HG03342 (cell line): ENCODE measurements at regions not wholly inside any gene's neighbourhood (a gene's known extent, or its start where the extent isn't known, plus 50 kb on each side); places are given as distances from the start of the nearest gene placed in this dataset.
A peak's percentile ranks its signal among the peaks of the same experiment; 100 is the strongest.
"Not testable (repeated sequence)": the region's sequence is repeated elsewhere in the genome, so short reads cannot be mapped to it uniquely, and the experiment has no call there.

Experiments used
- ATAC-seq: cut with Tn5 transposase; IDR thresholded peaks from one replicate; pipeline ENCODE4 v1.9.1; 2021; ENCODE audit warnings: mild to moderate bottlenecking, moderate library complexity; ENCODE audit not compliant: unreplicated experiment

DNA sequence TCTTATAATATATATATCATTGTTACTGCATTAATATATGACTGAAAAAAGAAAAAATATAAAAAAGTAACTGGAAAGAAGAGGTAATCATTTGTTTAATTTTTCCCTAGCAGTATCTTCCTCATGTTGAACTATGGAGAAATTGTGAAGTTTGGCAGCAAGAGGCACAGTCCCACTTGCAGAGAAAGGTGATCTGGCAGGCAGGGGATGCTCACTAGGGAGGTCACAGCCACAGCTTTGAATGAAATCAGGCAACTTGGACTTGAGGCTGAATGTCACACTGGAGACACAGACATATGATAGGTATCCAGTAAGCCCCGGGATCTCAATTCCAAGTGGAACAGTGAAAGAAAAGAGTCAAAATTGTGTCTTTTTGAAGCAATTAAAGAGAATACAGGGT, 149.9 kb upstream of the RORA start:
- ATAC-seq = no peak

DNA sequence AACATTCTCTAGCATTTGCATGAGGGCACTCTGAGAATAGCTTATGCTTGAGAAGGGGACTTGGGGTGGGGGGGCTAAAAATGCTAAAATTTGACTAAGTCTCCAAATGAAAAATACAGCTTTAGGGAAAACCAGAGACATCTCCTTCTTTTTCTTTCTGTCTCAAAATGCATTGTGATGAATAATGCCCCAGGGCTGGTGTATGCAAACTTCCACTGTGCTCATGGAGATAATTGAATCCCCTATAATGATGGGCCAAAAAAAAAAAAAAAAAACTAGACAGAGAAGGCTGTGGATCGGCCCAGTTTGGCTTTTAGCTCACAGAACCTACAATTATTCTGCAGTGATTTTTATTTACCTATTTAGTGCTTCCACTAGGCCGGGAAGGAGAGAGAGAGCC, 147.9 kb upstream of the RORA start:
- no peak for ATAC-seq

DNA sequence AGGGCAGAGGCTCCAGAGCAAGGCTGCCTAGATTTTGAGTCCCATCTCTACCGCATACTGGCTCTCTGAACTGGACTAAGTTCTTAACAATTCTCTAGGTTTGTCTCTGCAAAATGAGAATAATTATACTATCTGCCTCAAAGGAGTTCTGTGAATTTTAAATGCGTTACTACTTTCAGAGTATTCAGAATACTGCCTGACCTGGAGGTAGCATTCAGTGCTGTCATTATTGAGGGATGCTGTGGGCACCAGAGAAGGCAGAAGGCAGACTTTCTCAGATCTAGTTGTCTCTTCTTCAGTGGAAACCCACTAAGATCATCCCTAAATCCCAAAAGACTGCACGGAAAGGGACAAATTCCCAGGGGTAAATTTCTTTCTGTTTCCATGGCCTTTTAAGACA, 147.4 kb upstream of the RORA start:
- no peak for ATAC-seq

DNA sequence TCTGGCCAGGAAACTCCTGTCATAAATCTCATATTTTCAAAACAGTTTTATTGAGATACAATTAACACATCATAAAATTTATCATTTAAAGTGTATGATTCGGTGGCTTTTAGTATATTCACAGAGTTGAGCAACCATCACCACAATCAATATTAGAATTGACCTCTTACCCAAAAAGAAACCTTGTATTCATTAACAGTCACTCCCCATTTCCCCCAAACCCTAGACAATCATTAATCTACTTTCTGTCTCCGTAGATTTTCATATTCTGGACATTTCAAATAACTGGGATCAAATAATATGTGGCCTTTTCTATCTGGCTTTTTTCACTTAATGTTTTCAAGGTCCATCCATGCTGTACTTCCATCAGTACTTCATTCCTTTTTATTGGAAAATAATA, 145.7 kb upstream of the RORA start:
- no peak for ATAC-seq

DNA sequence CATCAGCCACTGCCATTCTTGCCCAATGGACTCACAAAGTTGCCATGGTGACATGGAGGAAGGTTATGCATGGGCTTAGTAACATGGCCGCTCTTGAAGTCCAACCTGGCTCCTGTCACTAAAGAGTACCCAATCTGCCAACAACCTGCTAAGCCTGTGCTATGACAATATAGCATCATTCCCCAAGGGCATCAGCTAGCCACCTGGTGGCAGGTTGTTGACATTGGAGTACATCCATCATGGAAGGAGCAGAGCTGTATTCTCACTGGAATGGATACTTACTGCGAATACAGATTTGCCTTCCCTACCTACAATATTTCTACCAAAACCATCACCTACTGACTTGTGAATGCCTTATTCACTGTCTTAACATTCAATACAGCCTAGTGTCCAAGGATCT, 138.9 kb upstream of the RORA start:
- no peak for ATAC-seq

DNA sequence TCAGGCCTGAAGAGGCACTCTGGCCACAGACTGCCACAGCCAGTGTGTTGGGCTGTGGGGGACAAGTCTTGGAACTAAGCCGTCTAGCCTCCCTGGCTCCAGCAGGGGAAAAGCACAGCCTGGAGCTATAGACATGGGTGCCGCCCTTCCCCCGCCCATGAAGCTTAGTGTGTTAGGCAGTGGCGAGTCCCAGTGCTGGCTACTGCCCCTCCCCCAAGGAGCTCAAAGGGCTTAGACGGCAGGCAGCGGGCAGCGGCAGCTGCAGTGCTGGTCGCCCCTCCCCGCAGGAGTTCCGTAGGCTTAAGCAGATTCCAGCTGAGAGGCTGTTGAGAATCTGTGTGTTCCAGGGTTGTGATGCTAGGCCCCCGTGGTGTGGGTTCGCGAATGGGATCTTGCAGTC, 135.8 kb upstream of the RORA start:
- no peak for ATAC-seq

DNA sequence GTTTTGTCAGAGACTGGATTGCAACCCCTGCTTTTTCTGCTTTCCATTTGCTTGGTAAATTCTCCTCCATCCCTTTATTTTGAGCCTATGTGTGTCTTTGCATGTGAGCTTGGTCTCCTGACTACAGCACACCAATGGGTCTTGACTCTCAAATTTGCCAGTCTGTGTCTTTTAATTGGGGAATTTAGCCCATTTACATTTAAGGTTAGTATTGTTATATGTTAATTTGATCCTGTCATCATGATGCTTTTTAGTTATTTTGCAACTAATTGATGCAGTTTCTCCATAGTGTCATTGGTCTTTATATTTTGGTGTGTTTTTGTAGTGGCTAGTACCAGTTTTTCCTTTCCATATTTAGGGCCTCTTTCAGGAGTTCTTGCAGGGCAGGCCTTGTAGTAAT, 133.8 kb upstream of the RORA start:
- ATAC-seq = not testable (repeated sequence)

DNA sequence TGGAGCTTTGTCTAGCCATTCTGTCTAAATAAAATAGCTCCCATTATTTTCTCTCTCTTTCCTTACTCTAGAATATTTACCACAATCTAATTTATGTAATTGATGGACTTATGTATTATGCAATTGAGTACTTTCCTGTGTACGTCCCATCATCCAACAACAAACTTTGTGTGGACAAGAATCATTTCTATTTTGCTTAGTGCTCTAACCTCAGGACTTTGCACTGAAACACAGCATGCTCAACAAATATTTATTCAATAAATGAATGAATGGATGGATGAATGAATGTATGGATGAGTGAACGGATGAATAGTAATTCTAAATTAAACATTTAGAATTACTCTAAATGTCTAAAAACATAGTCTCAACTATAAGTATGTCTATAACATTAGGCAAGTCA, 115.2 kb upstream of the RORA start:
- no peak for ATAC-seq

DNA sequence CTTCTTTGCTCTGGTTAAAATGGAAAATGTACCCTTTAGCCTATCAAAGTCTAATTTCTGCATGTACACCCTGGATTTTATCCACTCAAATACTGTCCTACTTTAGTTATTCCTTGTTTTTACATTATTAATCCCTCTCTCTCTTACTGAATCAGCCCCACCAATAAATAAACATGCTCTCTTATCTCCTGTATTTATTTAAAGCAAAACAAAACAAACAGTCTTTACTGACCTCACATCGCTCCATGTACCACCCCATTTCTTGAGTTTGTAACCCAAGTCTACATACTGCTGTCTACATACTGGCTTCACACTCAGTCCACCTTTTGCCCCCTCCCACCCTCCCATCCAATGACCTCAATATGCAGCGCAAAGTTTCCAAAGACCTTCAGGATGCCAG, 113.3 kb upstream of the RORA start:
- ATAC-seq = no peak

DNA sequence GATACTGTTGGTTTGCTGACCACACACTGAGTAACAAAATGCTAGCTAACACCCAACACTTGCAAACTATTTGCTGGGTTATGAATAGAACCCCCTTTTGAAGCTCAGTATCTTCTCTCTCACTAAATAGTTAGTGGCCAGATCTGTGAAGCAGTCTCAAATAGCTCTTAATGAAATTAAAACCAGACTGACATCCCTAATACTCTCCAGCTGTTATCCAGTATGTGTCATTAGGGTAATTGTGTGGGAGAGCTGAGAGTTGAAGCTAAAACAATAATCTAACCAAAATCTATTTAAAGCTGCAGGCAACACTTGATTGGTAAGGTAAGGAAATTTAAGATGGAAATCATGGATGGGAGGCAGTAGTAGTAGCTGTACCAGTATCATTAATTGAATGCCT, 110.4 kb upstream of the RORA start:
- no peak for ATAC-seq

DNA sequence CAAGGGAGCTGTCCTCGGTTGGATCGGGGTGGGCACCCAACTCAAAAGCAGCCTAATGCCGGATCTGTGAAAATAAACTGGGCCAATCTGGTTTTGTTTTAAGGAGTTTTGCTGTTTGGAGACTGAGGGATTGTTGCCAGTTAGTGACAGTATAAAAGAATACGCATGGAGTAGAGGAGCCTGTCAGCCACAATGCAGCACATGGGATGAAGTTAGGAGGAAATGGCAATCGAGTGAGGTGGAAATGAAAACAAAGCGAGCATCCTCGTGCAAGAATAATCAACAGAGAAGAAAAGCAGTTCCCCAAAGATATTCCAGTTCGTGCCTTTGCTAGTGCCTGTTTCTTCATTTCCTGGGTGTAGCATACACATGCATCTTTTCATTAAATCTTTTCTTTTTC, 108.4 kb upstream of the RORA start:
- ATAC-seq = no peak

DNA sequence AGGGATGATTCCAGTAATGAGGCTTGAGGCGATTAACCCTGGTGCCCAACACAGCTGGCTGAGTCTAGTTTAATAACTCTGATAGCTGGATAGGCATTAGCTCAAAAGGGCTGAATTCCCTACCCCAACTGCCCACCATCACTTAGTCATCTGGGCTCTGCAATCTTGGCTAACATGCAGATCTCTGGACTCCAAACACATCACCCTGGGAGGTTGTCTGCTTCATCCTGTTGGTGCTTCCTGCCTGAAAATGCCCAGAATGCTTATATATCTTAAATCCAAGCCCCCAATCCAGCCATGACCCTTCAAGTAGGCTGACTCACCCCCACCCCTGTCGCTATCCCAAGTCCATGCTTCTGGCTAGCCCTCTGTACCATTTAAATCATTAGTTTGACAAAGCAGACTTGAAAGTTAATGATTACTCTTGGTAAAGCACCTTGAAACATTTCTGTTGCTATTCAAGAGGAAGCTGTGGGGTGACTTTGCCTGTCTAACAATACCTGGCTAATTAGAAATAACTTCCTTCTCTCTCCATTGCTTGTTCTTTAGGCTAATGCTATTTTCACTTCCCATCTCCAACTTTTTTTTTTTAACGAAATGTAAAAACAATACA, 107.0 kb upstream of the RORA start:
- ATAC-seq = no peak

DNA sequence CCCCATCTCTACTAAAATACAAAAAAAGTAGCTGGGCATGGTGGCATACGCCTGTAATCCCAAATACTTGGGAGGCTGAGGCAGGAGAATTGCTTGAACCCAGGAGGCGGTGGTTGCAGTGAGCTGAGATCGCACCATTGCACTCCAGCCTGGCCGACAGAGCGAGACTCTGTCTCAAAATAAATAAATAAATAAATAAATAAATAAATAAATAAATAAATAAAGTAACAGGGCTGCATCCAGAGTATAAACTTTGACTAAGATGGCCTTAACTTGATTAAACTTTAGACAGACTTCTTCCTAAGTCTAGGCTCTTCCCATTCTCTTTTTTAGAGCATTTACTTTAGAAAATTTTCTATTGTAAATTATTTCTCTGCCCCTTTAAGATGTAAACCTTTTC, 105.6 kb upstream of the RORA start:
- ATAC-seq = not testable (repeated sequence)

DNA sequence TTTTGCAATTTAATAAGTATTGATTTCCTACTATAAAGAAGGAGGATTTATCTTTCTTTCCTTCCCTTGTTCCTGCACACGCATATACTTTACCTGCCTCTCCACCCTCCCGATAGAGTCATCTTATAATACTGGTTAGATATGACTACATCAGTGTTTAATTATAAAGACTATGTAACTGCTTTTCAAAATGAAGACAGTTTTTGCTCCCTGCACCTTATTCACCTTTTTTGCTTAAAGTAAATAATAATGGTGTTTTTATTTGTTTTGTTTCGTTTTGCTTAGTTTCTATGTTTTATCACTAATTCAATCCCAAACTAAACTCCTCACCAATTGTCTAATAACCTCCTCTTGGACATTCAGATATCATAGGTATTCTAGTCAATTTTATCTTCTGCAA, 101.9 kb upstream of the RORA start:
- ATAC-seq = no peak

DNA sequence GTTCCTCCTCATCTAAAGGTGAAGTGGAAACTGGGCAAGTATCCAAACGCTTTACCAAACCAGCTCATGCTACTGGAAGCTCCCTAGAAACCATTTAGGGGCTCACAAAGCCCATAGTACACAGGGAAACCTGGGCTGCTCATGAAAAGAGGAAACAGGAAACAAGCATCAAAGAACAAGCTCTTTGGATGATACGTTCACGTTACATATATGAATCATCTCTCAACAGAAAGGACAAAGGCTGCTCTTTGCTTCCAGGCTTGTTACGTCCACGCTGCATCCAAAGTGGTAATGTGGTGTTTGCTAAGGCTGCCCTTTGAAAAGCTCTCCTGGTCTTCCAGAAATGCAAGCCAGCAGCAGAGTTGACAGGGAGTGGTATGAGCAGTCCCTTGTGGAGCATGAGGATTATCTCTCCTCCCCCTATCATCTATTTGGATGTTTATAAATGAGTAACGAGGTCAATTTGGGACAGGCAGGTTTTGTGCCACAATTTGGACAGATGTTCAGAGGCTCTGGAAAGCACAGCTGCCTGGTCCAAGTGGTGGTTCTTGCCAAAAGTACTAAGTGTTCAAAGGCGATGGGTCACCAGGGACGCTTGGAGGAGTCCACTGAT, 98.0 kb upstream of the RORA start:
- peak; percentile 88 for ATAC-seq

DNA sequence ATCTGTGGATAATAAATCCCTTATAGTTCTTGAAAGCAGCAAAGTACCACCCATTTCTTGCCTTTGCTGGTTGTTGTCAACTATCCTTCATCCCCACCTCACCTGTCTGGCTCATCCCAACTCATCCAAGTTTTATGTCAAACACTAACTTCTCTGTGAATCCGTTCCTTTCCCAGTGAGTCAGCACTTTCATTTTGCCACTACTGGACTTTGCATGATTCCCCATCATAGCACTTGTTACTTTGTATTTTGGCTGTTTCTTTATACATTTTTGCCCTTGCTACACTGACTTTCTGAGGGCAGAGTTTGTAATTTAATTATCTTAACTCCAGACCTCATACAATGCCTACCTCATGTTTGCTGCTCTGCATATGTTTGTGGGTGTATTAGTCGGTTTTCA, 90.8 kb upstream of the RORA start:
- no peak for ATAC-seq

DNA sequence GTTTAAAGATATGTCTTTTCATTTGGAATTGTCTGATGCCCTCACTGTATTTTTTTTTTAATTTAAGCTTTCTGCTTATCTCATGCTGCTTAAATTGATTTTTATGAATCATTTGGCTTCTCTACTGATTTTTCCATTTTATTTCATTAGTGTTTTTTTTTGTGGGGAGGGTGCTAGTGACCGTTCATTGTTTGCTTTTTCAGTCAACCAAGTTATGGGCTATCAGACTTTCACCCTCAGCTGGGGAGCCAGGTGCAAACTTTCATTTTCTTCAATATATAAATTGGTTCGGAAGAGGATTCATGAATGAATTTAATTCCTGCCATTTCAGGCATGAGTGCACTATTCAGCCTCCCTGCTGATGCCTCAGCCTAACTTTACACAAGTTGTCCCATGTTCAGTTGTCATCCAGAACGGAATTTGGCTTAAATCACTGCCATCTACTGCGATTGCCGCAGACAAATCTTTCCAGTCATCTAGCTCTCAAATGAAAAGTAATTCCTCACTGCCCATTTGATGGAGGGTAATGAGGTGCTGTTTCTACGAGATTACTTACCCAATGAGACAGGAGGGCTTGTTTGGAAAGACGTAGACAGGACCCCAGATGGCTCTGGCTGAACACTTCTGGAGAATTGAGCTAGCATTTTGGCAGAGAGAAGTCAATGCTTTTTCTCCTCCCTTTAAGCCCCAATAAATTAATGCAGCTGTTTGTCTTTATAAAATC, 89.9 kb upstream of the RORA start:
- no peak for ATAC-seq

DNA sequence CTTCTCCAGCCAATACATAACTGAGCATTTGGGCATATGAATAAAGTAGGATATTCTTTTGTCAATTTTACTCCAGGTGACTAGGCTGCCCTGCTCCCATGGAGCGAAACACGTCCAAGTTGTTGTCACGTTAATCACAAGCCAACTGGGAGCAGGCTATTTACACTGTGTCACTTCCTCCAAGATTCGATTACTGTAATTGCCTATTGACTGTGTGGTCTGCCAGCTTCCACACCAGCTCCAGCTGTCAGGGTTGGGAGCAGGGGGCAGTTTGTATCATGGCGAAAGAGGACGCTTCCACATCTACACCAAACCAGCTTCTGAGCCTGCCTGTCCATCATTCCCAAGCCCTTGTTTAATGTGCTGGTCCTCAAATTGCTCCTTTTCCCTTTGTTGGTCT, 89.2 kb upstream of the RORA start:
- no peak for ATAC-seq

DNA sequence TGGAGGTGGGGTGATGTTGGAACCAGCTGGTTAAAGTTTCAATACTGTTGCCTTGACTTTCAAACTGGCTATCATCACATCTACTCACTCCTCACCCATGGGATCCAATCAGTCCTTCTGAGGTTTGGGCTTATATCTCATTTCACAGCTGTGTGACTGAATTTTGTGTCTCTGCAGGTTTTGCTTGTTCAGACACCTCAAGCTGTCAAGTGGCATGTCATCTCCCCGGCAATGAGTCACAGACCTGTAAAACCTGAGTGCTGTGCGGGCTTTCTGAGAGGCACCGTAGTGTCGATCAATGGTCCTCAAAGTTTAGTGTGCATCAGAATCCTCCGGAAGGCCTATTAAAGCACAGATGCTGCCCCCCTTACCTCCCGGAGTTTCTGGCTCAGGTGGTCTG, 86.4 kb upstream of the RORA start:
- ATAC-seq = no peak

DNA sequence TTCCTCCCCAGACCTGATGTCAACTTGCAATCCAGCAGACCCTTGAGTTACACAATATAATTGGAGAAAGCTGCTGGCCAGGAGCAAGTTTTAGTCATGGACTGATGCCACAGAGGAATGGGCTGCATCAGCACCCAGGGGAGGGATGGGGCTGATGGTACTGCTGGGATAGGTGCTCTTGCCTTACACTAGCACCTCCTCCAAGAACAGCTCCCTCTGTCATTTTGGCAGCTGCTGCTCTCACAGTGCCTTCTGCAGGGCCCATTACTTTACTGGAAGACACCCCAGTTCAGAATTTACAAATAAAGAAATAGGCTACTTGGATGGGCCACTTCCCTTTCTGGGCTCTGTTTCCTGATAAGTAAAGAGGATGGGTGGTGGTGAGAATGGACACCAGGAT, 85.3 kb upstream of the RORA start:
- no peak for ATAC-seq

DNA sequence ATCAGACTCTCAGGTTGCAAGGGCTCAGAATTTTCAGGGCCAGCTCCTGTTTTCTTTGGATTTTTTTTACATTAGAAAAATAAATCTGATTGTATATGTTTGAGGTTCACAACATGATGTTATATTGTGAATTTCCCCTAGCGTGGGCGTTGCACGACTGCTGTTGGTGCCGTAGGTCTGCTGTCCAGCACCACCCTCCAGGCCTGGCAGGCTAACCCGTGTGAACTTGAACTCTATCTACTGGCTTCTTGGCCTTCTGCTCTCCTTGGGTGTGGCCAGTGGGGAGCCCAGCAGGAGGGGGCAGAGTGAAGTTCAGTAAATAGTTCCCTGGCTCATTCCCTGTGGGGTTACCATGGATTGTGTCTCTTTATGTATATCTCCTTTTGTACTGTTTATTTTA, 80.5 kb upstream of the RORA start:
- ATAC-seq = no peak

DNA sequence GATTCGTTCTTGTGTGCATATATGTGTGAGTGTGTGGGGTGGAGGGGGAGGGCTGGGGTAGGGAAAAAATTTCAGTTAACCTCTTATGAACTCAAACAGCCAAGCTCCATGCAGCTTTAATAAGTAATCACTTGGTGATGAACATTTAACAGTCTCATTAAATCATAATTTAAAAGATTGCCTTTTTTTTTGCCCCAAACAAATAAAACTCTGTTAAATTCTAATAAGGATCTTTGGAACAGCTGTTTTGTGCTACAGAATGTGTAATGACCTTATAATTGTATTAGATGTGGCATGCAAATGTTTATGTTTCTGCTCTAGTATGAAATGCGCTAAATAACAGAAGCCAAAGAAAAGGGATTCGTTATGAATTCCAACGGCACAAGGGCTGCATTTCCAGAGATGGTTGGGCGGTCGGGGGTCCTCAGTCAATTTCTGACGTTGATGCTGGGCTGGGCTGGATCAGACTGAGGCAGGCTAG, 80.0 kb upstream of the RORA start:
- ATAC-seq = no peak

DNA sequence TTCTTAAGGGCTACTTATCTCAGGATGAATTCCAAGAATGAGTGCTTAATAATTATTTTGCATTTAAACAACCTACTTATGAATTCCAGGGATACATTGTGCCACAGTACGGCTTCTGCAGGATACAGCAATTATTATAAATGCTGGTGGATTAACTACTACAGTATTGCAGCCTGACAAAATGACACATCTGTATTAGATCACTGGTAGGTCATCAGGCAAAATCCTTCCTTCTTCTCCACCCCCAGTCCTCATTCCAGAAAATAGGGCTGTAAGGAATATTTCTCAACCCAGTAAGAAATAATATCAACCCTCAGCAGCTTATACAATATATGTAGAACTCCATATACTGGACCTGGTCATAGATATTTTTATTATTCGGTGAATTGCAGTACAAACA, 79.3 kb upstream of the RORA start:
- ATAC-seq = no peak
